ENCODE measurements at regions not wholly inside any gene's neighbourhood (a gene's known extent, or its start where the extent isn't known, plus 50 kb on each side); places are given as distances from the start of the nearest gene placed in this dataset.

DNA sequence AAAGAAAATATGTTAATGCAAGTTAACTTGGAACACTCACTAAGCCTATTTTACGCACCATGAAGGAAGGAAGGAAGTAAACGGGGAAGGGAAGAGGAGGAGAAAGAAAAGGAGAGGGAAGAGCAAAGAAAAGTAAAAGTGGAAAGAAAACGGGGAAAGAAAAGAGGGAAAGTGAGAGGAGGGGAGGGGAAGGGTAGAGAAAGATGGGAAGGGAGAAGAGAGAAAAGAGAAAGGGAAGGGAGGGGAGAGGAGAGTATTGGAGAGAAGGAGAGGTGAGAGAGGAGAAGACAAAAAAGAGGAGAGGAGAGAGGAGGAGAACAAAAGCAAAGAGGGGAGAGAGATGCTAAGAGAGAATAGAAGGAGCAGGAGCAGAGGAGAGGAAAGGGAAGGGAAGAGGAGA, 224.1 kb downstream of the SLITRK2 start:
- TF ChIP-seq CTCF (conservative IDR thresholded peaks at IDR 0.05) = no peak
- no peak for TF ChIP-seq ZFX (IDR thresholded peaks at IDR 0.05)

All from C4-2B (cell line).